ENCODE measurements at regions not wholly inside any gene's neighbourhood (a gene's known extent, or its start where the extent isn't known, plus 50 kb on each side); places are given as distances from the start of the nearest gene placed in this dataset.

DNA sequence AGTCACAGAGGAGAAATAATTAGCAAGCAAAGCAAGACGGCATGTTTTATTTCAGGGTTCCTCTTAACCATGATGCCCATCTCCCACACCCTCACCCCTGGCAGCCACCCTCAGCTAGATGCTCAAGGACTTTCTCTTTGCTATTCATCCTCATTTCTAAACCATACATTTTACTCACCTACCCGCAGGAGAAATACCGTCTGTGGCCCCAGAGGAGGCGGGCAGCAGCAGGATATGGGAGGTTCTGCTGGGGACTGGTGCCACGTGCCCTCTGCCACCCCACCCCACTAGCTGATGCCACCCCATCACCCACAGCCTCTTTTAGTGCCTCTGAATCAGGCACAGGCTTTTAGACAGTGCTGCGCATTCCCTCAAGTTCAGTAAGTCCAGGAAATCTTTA lies 168.7 kb upstream of the ITGB1 start:
- no peak for DNase-seq (ENCODE audit: low spot score)
- intact Hi-C loops (cut with DNase I): no loop called here

DNA sequence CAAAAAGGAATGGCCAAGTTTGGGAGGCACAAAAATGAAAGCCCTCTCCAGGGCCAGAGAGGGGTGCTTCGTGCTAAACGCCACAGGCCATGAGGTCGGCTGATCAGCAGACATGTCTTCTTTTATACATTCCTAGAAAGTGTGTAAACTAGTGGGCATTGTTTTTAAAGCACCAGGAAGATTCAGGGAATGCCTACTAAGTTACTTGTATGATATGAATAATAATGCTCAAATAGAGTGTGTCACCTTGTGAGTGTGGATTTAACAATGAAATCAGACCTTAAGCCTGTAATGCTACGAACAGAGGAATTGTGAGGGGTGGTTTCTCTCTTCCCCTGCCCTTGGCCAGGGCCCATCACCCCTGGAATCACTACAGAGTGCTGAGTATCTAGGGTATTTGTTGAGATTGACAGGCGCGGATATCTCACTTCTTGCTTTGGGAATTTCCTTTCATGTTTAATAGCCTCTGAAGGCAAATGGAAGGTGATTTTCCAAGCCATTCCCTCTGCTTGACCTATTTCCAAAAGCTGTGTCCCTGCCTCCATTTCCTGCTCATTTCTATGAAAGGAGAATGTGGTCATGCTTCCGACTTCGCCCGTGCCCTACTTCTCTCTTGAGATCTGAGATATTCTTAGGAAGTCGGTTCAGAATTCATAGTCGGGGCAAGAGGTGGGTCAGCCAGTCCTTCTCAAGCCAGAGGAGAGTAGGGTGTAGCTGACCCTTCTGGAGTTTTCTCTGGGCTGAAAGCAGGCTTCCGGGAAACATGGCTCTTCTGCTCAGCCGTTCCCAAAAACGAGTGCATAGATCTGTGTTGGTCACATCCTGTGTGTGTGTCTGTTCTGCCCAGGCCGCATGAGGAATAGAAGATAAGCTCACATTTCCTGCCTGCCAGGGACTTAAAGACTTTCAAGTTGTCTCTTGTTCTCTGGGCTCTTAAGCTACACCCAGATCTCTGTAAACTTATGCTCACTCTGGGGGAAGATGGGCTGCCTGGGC lies 167.8 kb upstream of the ITGB1 start:
- intact Hi-C loops (cut with DNase I): no loop called here

DNA sequence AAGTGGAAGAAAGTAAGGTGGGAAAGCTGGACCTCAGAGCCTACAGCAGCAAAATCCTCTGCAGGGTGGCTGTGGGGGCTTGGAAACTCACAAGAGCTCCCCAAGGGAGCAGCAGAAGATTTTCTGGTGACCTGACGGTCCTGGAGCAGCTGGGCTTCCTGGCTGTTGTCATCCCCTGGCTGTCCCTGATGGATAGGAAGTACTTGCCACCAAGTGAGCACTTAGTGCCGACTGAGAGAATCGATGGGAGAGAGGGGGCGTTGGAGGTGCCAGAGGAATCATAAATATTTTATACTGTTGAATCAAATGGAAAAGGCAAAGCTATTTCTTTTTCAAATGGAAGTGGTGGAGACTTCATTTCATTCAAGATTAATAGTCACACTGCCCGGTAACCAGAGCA lies 167.1 kb upstream of the ITGB1 start:
- intact Hi-C loops (cut with DNase I): no loop called here
- DNase-seq (ENCODE audit: low spot score): no peak

More for the DNA sequence above, 167.8 kb upstream of the ITGB1 start:
- no peak for DNase-seq (ENCODE audit: low spot score)

DNA sequence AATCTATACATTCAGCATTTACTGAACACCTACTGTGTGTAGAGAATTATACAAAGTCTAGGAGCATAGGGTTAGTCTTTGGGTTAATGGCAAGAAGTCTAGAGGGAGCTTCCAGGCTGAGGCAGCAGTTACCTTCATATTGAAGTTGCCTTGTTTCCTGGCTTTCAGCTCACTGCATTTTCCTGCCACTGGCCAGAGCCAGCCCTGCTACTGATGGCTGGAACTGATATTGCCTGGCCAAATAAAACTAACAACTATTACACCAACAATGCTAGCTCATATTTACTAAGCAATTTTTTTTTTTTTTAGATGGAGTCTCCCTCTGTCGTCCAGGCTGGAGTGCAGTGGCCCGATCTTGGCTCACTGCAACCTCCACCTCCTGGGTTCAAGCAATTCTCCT lies 165.7 kb upstream of the ITGB1 start:
- no peak for DNase-seq (ENCODE audit: low spot score)
- intact Hi-C loops (cut with DNase I): no loop called here

DNA sequence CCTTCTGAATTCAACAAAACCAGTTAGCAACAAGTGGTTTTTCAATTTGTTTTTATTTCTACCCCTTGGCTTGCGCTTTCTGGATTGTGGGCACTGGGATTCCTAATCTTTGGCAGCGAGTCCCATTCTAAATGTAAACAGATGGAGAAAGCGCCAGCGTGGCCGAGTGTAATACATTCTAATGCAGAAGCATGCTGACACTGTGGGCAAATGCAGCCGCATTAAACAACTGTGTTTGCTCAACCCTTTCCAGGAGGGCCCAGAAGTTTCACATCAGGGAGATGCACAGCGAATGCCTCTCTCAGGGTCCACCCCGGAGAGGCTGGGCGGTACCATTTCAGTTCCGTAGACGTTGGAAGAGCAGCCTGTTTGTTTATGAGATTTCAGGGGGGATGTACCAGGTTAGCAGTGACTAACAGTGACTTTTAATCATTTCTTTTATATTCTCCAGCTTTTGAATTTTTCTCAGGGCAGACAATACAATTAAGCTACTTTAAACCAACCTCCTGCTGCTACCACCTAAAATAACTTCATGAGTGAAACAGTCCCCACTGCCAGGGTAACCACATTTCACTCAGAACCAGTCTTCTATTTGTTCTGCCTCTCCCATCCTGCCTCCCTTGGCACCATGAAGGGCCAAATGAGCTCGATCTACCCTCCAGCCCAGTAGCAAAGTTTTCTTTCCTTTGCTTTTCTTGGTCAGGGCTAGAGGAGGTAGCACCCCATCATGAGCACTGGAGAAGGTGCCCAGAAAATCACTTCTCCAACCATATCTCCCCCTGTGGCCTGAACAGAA lies 164.2 kb upstream of the ITGB1 start:
- intact Hi-C loops (cut with DNase I): no loop called here
- no peak for DNase-seq (ENCODE audit: low spot score)

DNA sequence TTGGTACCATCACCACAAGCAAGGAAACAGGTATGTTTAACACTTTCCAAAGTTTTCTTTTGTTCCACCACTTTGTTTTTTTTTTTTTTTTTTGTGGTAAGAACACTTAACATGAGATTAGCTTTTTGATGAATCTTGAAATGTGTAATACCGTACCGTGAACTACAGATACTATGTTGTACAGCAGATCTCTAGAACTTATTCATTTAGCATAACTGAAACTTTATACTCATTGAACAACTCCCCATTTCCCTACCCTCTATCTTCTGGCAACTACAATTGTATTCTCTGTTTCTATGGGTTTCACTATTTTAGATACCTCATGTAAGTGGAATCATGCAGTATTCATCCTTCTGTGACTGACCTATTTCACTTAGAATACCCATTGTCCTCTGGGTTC lies 162.7 kb upstream of the ITGB1 start:
- intact Hi-C loops (cut with DNase I): no loop called here

DNA sequence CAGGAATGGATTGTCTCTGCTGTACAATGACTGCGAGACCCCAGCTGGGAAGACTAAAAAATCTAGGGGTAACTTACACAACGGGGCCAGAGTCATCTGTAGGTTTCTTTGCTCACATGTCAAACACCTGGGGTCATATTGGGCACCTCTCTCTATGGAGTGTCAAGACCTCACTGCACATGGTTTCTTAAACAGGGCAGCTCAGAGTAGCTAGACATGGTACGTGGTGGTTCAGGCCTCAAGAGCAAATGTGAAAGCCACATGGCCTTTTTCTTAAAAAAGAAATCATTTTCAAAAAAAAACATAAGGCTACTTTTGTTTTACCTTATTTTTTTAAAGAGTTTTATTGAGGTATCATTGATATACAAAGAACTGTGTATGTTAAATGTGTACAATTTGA lies 162.2 kb upstream of the ITGB1 start:
- intact Hi-C loops (cut with DNase I): no loop called here
- no peak for DNase-seq (ENCODE audit: low spot score)

More for the DNA sequence above, 162.7 kb upstream of the ITGB1 start:
- no peak for DNase-seq (ENCODE audit: low spot score)

DNA sequence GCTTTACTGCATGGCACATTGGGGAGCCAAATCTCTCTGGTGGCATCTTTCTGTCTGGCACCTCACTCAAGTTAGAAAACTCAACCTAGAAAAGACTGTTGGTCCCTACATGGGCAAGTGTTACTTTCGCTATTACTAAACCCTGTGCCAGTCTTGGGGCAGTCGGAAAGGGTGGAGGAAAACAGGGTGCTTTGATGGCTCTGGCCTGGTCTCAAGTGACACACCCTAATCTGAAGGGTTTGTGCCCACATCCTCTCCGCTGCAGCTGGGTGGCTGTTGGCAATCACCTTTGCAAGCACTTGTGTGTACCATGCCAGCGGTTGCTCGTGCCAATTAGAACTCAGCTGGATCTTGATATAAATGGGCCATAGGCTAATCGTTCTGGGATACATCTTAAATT lies 159.8 kb upstream of the ITGB1 start:
- intact Hi-C loops (cut with DNase I): no loop called here
- no peak for DNase-seq (ENCODE audit: low spot score)

DNA sequence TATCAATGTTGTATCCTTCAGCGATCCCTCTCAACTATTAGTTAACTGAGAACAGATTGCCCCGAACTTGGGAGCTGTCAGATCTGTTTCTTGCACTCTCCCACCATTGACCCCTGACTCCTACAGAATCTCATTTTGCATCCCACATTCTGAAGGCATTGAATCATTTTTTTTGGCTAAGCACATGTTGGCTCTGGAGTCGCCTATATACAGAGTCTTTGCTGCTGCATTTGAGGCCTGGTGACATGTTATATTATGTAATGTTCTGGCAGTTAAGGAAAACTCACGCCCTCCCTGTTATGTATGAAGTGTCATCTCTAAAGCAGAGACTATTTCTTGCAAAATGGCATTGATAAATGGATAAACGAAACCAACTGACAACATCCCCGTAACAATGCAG lies 159.2 kb upstream of the ITGB1 start:
- no peak for DNase-seq (ENCODE audit: low spot score)
- intact Hi-C loops (cut with DNase I): no loop called here

DNA sequence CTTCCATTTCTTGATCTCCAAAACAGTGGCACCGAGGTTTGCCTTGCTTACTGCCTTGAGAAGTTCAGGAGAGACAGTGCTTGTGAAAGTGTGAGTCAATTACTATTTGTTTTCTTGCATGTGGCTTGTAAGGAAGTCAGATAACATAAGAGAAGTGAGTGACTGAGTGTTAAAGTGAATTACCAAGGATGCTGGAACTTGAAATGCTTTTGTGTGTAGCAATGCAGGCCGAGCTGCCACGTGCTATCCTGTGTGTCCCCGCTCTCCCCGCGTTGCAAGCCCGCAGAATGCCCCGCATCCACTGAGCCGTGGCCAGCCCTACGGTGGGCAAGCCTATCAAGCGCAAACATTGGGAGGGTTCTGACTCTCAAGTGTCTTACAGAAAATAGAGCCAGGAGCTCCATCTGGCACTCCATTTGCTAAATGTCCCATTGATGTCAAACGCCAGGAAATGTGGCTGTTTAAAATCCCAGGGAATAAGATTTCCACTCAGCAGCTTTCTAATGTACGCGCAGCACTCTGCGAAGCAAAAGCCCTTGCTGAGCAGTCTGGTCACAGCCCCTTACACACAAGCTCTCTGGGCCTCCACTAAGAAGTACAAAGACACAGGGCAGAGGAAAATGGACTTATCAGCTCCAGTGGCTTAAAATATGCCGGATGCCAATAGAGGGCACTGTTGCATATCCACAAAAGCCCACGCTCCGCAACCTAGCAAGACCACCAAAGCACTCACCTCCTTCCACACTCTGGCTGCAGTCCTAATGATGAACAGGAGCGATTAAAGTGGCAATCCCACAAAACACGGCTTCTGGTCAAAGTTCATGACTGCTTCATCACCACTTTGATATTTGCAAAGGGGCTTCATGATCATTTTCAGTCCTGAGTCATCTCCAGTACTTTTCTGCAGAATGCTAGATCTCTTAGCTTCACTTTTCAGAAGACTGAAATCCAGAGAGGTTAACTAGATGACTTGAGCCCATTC lies 158.0 kb upstream of the ITGB1 start:
- no peak for DNase-seq (ENCODE audit: low spot score)
- intact Hi-C loops (cut with DNase I): no loop called here

DNA sequence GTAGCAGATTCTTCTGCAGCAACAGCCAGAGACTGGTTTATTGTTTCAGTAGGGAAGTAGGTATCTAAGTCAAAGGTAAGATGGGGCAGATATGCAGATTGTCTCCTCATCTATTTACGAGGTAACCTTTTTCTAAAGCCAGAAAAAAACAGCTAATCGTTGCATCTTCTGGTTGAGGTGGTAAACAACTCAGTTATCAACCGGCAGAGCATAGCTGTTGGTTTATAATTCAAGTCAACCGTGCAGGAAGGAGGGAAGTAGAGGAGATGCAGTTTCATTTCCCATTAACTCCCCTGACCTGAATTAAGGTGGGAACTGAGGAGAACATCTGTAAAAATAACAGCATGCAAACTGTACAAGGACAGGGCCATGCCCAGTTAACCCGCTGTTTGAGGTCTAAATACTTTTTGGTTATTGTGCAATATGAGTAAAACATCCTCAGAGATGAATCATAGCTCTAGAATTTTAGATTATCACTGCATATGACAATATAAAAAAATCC lies 156.5 kb upstream of the ITGB1 start:
- intact Hi-C loops (cut with DNase I): no loop called here
- no peak for DNase-seq (ENCODE audit: low spot score)

DNA sequence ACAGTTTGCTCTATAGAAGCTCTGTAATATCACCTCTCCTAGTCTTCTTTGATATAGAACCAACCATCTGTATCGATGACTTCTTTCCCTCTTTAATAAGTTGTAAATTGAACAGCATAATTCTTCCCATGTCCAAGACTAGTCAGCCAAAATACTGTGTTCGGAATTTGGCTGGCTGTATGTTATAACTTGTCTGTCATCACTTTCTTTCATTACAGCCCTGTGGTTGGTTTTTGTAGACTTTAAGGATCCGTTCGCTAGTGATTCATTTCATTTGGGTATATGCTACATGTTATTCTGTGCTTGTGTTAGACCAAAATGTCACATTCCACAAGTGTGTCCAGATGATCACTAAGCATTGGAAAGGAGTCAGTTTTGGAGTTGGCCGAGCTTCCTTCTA lies 155.4 kb upstream of the ITGB1 start:
- intact Hi-C loops (cut with DNase I): no loop called here
- DNase-seq (ENCODE audit: low spot score): no peak

DNA sequence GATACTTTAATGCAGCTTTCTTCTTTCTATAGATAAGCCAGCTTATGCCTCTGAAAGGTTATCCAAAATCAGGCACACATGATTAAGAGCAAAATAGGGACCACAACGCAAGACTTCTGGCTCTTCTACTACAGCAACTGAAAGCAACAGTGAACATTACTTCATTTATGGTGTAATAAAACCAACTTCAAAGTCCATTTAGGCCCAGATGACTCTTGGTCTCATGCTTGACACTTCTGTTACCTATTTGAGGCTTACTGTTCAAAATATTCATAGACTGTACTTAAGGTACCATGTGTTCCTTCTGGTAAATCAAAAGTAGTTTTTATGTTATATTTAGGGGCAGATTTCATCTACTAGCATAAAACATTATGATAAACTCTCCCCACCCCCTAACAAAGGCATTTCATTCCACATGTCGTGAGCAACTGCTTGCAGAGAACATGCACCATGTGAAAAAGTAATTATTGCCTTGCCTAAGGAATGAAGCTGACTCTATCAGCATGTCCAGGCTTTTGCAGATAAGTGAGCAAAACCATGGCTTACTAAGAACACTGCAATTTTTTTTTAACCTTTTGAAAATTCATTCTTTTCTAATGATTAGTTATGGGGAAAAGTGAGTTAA lies 154.9 kb upstream of the ITGB1 start:
- intact Hi-C loops (cut with DNase I): no loop called here
- DNase-seq (ENCODE audit: low spot score): no peak

DNA sequence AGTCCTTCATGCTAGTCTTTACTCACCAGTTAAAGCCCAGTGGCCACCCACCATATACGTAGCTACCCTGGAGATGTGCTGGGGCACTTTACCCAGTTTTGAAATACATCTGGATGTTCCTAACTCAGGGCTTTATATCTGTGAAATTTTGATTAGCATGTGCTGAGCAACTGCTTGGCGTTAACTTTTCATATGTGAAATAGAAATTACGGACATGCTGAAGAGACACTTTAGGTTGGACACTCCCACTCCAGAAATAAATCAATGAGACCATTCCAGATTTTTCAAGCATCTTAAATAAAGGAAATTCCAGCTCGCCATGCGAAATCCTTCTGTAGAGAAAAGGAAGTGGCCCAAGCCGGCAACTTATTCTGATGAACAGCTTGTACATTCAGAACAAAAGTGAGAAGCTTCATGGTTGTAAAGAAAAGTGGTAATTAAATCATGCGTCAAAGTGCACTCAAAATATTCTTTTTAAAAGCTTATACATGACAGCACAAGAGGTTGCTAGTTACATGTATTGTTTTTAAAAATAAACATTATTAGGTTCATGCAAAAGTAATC lies 153.5 kb upstream of the ITGB1 start:
- no peak for DNase-seq (ENCODE audit: low spot score)
- intact Hi-C loops (cut with DNase I): no loop called here

DNA sequence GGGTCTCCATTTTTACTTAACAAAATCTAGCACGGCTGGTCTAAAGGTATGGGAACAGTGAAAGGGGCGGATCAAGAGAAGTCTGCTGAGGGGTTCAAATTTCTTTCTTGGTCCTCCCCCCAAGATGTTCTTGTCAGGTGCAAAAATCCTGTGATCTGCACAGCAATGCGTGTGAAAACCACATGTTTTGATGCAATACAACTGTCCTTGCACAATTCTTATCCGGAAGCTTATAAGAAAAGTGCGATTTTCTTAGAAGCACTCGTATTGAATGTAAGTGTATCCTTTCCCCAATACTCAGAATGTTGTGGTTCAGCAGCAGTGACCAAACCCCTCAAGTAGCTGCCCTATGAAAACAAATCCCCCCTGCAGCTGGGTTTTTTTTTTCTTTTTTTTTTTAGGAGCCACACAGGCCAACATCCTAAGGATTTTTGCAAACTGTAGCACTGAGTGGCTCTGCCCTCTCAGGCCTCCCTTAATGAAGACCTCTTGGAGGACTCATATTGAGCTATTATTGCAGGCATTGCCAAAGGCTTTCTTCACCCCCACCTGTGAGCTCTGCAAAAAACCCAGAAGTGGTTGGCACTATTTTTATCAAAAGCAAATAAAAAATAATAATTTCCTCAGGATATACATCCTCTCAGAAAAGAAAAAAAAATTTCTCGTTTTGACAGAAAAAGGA lies 151.9 kb upstream of the ITGB1 start:
- intact Hi-C loops (cut with DNase I): no loop called here
- no peak for DNase-seq (ENCODE audit: low spot score)

DNA sequence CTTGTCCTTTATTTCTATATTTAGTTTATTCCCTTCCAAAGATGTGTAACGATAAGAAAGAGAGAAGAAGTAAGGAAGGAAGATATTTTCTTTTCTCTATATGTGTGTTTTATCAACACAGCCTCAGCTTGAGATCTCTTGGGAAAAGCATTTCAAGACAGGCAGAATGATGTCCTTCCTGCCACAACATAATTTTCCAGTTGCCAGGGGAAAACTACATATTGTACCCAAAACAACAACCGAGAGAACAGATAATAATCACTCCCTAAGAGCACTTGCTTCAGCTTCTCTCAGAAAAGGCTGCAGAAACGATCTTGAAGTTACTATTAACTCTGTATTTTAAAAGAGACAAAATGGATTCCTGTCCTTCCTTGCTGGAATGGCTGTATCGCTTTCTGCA lies 151.4 kb upstream of the ITGB1 start:
- no peak for DNase-seq (ENCODE audit: low spot score)
- intact Hi-C loops (cut with DNase I): no loop called here

DNA sequence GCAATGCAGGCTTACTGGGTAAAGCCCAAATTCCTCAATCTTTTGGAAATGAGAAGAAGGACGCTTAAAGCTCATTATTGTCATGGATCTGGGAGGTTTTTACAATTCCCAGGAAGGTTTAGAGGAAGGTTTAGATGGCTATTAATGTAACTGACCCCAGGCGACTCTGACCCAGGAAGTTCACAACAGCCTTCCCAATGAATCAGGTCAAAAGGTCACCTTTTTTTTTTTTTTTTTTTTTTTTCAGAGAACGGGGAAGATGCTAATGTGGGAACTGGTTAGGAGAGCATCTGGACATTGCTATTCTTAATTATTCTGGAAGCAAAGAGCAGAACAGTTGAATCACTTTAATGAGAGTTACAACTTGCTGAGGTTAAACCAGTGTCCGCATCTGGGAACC lies 149.9 kb upstream of the ITGB1 start:
- intact Hi-C loops (cut with DNase I): no loop called here
- no peak for DNase-seq (ENCODE audit: low spot score)

DNA sequence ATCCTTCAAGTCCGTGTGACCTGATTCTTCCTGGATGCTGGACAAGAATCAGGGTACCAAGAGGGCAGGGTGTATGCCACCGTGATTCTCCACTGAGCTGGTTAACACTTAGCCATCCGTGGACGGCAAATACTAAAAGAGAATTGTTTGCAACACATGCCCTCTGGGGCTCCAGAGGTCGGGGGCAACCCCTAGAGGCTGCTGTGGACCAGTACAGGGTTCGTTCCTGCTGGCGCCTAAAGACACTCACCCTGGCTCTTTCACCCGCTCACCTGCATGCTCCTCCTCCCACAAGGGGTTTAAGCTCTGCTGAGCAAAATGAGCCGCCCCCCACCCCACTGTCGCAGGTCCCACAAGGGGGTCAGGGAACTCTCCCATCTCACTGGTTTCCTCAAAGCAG lies 148.7 kb upstream of the ITGB1 start:
- DNase-seq (ENCODE audit: low spot score): no peak
- intact Hi-C loops (cut with DNase I): no loop called here

Data from posterior vena cava (tissue), 2 donors.